ENCODE measurements at regions not wholly inside any gene's neighbourhood (a gene's known extent, or its start where the extent isn't known, plus 50 kb on each side); places are given as distances from the start of the nearest gene placed in this dataset.

DNA sequence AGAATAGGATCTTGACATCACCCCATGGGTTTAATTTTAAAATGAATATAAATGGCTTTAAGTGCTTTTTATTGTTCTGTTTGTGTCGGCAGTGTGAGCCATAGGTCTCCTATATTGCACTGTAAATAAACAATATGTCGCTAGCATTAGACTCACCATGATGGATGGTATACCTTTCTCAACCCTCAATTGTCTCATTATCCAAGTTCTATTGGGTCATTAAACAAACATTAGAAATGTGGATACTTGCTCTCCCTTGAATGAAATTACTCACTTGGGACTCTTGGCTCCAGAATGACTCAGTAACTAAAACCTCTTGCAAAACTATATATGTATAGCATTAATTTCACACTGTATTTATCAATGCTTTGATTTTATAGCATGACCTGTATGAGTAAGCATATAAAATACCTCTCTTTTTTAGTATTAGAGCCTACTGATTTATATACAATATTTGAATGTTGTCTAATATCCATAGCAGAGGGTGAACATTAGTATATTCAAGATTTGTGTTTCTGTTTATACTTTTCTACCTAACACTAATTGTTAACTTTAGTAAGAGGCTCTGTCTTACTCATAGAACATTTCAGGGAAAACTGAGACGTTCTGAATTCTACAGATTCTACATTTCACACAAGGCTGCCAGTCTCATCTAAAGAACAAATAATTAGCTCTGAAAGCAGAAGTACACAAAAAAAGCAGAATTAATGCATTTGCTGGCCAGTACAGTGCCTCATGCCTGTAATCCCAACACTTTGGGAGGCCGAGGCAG is 303.8 kb upstream of the PRR16 start:
- H3K9ac ChIP-seq (ENCODE audit: insufficient read depth, low read depth, low read length): no peak overlapping the region
- ATAC-seq: no peak
- BruUV-seq (replicated peaks): no TSS peak
- no peak overlapping the region for H3K27ac ChIP-seq (ENCODE audit: extremely low read length, insufficient read depth, low read length)
- WGBS (ENCODE audit: low lambda C conversion rate): 8% methylated on average over 4 of the region's 4 CpGs
- H3K9me3 ChIP-seq (ENCODE audit: low read length): no peaks in the 10 kb centered on the region; the same call in 1 of the 2 replicates
- TF ChIP-seq HNRNPH1 (optimal IDR thresholded peaks at IDR 0.05; ENCODE audit: low read depth, low read length): no peak
- no peak for TF ChIP-seq NFRKB (IDR thresholded peaks at IDR 0.05)
- TF ChIP-seq ZNF83 (CRISPR knock-in tag; IDR thresholded peaks at IDR 0.05; ENCODE audit: borderline replicate concordance): no peak
- no peak for TF ChIP-seq ZSCAN9 (CRISPR knock-in tag; IDR thresholded peaks at IDR 0.05; ENCODE audit: borderline replicate concordance)
- CTCF ChIA-PET (ENCODE audit: low intra/inter-chr PET ratio, low total read pairs): no interaction called here
- H3K4me1 ChIP-seq (ENCODE audit: insufficient read depth, low read length): no peaks in the 10 kb centered on the region
- H3K4me3 ChIP-seq (replicated peaks in 1 of 3; ENCODE audit: insufficient read depth in 1 of 3, low read depth in 2 of 3, low read length in 3 of 3): no peak overlapping the region
- in situ Hi-C loops (cut with HindIII; ENCODE audit: extremely low pct_ligation_motif_present, low pct_unique_long_range_greater_than_20kb) (no loop called here), intact Hi-C loops (cut with micrococcal nuclease; ENCODE audit: unreplicated experiment) (no loop called here)
- POLR2A ChIA-PET: no interaction called here
- H3K79me2 ChIP-seq (ENCODE audit: insufficient read depth, low read length): no peaks in the 10 kb centered on the region
- no peak overlapping the region for H2AFZ ChIP-seq (ENCODE audit: low read length)
- H3K4me2 ChIP-seq (ENCODE audit: low read depth, low read length): no peak overlapping the region
- no peaks in the 10 kb centered on the region for H3K36me3 ChIP-seq (replicated peaks in 1 of 2; ENCODE audit: control insufficient read depth in 1 of 2, insufficient read depth in 2 of 2, low read length in 2 of 2)
- DNase-seq (ENCODE audit: low spot score): no peak
- H4K20me1 ChIP-seq (ENCODE audit: insufficient read depth, low read length): no peaks in the 10 kb centered on the region
- no peaks in the 10 kb centered on the region for H3K27me3 ChIP-seq (ENCODE audit: control insufficient read depth in 1 of 2, insufficient read depth in 2 of 2, low read length in 2 of 2)
- no peak for FAIRE-seq

DNA sequence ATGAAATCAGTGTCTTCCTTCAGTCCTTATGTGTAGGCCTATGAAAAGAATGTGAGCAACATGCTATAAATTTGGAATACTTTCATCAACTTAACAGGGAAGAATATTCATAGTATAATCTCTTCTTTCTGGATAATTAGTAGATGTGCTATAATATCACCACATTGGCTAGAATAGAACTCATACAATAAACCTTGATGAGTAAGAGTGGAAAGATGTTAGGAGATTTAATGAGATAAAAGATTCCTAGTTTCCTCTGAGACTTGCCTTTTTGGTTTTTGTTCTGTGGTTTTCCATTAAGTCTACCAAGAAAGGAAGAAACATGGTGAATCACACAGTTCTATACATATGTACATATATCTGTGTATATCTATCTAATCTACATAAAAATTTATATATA is 301.8 kb upstream of the PRR16 start:
- Histone ChIP-seq H3K9ac (ENCODE audit: insufficient read depth, low read depth, low read length) (no peak overlapping the region), H3K36me3 (replicated peaks in 1 of 2; ENCODE audit: control insufficient read depth in 1 of 2, insufficient read depth in 2 of 2, low read length in 2 of 2) (no peaks in the 10 kb centered on the region), H2AFZ (ENCODE audit: low read length) (no peak overlapping the region), H4K20me1 (ENCODE audit: insufficient read depth, low read length) (no peaks in the 10 kb centered on the region), H3K4me3 (replicated peaks in 1 of 3; ENCODE audit: insufficient read depth in 1 of 3, low read depth in 2 of 3, low read length in 3 of 3) (no peak overlapping the region), H3K4me1 (ENCODE audit: insufficient read depth, low read length) (no peaks in the 10 kb centered on the region), H3K79me2 (ENCODE audit: insufficient read depth, low read length) (no peaks in the 10 kb centered on the region), H3K9me3 (ENCODE audit: low read length) (no peaks in the 10 kb centered on the region), H3K27ac (ENCODE audit: extremely low read length, insufficient read depth, low read length) (no peak overlapping the region), H3K27me3 (ENCODE audit: control insufficient read depth in 1 of 2, insufficient read depth in 2 of 2, low read length in 2 of 2) (no peaks in the 10 kb centered on the region), H3K4me2 (ENCODE audit: low read depth, low read length) (no peak overlapping the region)
- DNase-seq (ENCODE audit: low spot score) (no peak), ATAC-seq (no peak), FAIRE-seq (no peak)
- in situ Hi-C loops (cut with HindIII; ENCODE audit: extremely low pct_ligation_motif_present, low pct_unique_long_range_greater_than_20kb): no loop called here
- intact Hi-C loops (cut with micrococcal nuclease; ENCODE audit: unreplicated experiment): no loop called here
- no TSS peak for BruUV-seq (replicated peaks)
- POLR2A ChIA-PET: no interaction called here
- CTCF ChIA-PET (ENCODE audit: low intra/inter-chr PET ratio, low total read pairs): no interaction called here
- TF ChIP-seq YEATS2 (CRISPR knock-in tag; IDR thresholded peaks at IDR 0.05; ENCODE audit: borderline replicate concordance) (no peak), YY1 (IDR thresholded peaks at IDR 0.05; ENCODE audit: insufficient read depth, insufficient replicate concordance, low read depth, low read length) (no peak), SMAD1 (CRISPR knock-in tag; IDR thresholded peaks at IDR 0.05; ENCODE audit: borderline replicate concordance, low read depth) (no peak), MAFG (CRISPR knock-in tag; IDR thresholded peaks at IDR 0.05) (no peak), HNF4G (IDR thresholded peaks at IDR 0.05; ENCODE audit: borderline replicate concordance, low read depth, low read length) (no peak), HNF4G (CRISPR knock-in tag; IDR thresholded peaks at IDR 0.05; ENCODE audit: borderline replicate concordance, low read depth) (no peak)
- TF ChIP-seq, protein P1, sequence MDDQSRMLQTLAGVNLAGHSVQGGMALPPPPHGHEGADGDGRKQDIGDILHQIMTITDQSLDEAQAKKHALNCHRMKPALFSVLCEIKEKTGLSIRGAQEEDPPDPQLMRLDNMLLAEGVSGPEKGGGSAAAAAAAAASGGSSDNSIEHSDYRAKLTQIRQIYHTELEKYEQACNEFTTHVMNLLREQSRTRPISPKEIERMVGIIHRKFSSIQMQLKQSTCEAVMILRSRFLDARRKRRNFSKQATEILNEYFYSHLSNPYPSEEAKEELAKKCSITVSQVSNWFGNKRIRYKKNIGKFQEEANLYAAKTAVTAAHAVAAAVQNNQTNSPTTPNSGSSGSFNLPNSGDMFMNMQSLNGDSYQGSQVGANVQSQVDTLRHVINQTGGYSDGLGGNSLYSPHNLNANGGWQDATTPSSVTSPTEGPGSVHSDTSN (CRISPR knock-in tag; IDR thresholded peaks at IDR 0.05; ENCODE audit: borderline replicate concordance): no peak
- TF ChIP-seq, protein P2, sequence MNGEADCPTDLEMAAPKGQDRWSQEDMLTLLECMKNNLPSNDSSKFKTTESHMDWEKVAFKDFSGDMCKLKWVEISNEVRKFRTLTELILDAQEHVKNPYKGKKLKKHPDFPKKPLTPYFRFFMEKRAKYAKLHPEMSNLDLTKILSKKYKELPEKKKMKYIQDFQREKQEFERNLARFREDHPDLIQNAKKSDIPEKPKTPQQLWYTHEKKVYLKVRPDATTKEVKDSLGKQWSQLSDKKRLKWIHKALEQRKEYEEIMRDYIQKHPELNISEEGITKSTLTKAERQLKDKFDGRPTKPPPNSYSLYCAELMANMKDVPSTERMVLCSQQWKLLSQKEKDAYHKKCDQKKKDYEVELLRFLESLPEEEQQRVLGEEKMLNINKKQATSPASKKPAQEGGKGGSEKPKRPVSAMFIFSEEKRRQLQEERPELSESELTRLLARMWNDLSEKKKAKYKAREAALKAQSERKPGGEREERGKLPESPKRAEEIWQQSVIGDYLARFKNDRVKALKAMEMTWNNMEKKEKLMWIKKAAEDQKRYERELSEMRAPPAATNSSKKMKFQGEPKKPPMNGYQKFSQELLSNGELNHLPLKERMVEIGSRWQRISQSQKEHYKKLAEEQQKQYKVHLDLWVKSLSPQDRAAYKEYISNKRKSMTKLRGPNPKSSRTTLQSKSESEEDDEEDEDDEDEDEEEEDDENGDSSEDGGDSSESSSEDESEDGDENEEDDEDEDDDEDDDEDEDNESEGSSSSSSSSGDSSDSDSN (CRISPR knock-in tag; IDR thresholded peaks at IDR 0.05): no peak
- TF ChIP-seq, protein P3, sequence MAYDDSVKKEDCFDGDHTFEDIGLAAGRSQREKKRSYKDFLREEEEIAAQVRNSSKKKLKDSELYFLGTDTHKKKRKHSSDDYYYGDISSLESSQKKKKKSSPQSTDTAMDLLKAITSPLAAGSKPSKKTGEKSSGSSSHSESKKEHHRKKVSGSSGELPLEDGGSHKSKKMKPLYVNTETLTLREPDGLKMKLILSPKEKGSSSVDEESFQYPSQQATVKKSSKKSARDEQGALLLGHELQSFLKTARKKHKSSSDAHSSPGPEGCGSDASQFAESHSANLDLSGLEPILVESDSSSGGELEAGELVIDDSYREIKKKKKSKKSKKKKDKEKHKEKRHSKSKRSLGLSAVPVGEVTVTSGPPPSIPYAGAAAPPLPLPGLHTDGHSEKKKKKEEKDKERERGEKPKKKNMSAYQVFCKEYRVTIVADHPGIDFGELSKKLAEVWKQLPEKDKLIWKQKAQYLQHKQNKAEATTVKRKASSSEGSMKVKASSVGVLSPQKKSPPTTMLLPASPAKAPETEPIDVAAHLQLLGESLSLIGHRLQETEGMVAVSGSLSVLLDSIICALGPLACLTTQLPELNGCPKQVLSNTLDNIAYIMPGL (CRISPR knock-in tag; IDR thresholded peaks at IDR 0.05; ENCODE audit: borderline replicate concordance in 1 of 2, low read depth in 1 of 2): no peak

All from HepG2 (cell line).